ENCODE measurements at regions not wholly inside any gene's neighbourhood (a gene's known extent, or its start where the extent isn't known, plus 50 kb on each side); places are given as distances from the start of the nearest gene placed in this dataset.

GRCh38 chr15:96625256-96625655 lies 294.8 kb downstream of the NR2F2 start:
- Mint-ChIP-seq H3K27me3 (ENCODE audit: insufficient read depth, unreplicated experiment) (peaks cover 3% of the 10 kb centered on the region), H3K36me3 (ENCODE audit: insufficient read depth, unreplicated experiment) (no peaks in the 10 kb centered on the region), H3K9me3 (ENCODE audit: unreplicated experiment) (no peaks in the 10 kb centered on the region), H3K27ac (ENCODE audit: unreplicated experiment) (no peak overlapping the region), H3K4me3 (ENCODE audit: unreplicated experiment) (no peak overlapping the region), H3K4me1 (ENCODE audit: low read depth, unreplicated experiment) (no peaks in the 10 kb centered on the region)
- no peak for DNase-seq
- ChIA-PET CTCF (no interaction called here), POLR2A (no interaction called here)
- TF ChIP-seq, protein P1, sequence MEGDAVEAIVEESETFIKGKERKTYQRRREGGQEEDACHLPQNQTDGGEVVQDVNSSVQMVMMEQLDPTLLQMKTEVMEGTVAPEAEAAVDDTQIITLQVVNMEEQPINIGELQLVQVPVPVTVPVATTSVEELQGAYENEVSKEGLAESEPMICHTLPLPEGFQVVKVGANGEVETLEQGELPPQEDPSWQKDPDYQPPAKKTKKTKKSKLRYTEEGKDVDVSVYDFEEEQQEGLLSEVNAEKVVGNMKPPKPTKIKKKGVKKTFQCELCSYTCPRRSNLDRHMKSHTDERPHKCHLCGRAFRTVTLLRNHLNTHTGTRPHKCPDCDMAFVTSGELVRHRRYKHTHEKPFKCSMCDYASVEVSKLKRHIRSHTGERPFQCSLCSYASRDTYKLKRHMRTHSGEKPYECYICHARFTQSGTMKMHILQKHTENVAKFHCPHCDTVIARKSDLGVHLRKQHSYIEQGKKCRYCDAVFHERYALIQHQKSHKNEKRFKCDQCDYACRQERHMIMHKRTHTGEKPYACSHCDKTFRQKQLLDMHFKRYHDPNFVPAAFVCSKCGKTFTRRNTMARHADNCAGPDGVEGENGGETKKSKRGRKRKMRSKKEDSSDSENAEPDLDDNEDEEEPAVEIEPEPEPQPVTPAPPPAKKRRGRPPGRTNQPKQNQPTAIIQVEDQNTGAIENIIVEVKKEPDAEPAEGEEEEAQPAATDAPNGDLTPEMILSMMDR (IDR thresholded peaks at IDR 0.05; ENCODE audit: insufficient read depth in 1 of 2, low read depth in 1 of 2, low read length in 1 of 2, severe bottlenecking in 1 of 2, unreplicated experiment in 1 of 2), result no peak
- Histone ChIP-seq H3K9me3 (no peaks in the 10 kb centered on the region), H3K4me1 (no peaks in the 10 kb centered on the region), H3K36me3 (ENCODE audit: control insufficient read depth, insufficient read depth, low read length) (no peaks in the 10 kb centered on the region), H3K4me3 (ENCODE audit: low read depth, low read length) (no peak overlapping the region), H3K27me3 (replicated peaks; ENCODE audit: control insufficient read depth, insufficient read depth, low read length) (no peaks in the 10 kb centered on the region)
- intact Hi-C loops (cut with micrococcal nuclease; ENCODE audit: unreplicated experiment), result no loop called here
- no TSS peak for BruUV-seq (replicated peaks)

DNA sequence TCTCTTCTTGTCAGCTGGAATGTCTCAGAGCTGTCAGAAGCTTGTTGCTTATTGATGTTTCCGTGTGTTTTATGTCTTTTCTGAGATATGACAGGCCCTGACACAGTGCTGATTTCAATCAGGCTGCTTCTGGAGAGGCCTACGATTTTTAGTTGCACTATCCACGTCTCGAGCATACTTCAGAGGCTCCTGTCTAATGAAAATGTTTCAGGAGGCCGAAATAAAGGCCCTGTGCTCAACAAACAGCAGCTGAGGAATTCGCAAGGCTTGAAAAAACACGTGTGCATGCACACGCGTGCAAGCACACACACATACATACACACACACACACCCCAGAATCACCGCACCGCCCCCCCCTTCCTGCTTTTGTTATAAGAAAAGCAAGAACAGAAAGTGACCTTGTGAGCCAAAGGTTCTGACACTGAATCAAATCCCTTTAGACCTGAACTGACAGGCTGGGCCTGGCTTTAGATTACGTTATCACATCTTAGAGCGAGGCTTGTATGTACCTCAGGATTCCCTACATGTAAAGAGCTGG lies 296.6 kb downstream of the NR2F2 start:
- H3K9me3 Mint-ChIP-seq (ENCODE audit: unreplicated experiment), result no peaks in the 10 kb centered on the region
- H3K27ac Mint-ChIP-seq (ENCODE audit: unreplicated experiment), result no peak overlapping the region
- Histone ChIP-seq H3K4me3 (ENCODE audit: low read depth, low read length) (no peak overlapping the region), H3K9me3 (no peaks in the 10 kb centered on the region), H3K4me1 (no peaks in the 10 kb centered on the region), H3K27me3 (replicated peaks; ENCODE audit: control insufficient read depth, insufficient read depth, low read length) (no peaks in the 10 kb centered on the region), H3K36me3 (ENCODE audit: control insufficient read depth, insufficient read depth, low read length) (no peaks in the 10 kb centered on the region)
- H3K36me3 Mint-ChIP-seq (ENCODE audit: insufficient read depth, unreplicated experiment), result no peaks in the 10 kb centered on the region
- no peak for DNase-seq
- BruUV-seq (replicated peaks), result no TSS peak
- TF ChIP-seq, protein P1 (IDR thresholded peaks at IDR 0.05; ENCODE audit: insufficient read depth in 1 of 2, low read depth in 1 of 2, low read length in 1 of 2, severe bottlenecking in 1 of 2, unreplicated experiment in 1 of 2), result no peak
- ChIA-PET POLR2A (no interaction called here), CTCF (no interaction called here)
- no peaks in the 10 kb centered on the region for H3K4me1 Mint-ChIP-seq (ENCODE audit: low read depth, unreplicated experiment)
- H3K27me3 Mint-ChIP-seq (ENCODE audit: insufficient read depth, unreplicated experiment), result peaks cover 3% of the 10 kb centered on the region
- intact Hi-C loops (cut with micrococcal nuclease; ENCODE audit: unreplicated experiment), result no loop called here
- H3K4me3 Mint-ChIP-seq (ENCODE audit: unreplicated experiment), result no peak overlapping the region

DNA sequence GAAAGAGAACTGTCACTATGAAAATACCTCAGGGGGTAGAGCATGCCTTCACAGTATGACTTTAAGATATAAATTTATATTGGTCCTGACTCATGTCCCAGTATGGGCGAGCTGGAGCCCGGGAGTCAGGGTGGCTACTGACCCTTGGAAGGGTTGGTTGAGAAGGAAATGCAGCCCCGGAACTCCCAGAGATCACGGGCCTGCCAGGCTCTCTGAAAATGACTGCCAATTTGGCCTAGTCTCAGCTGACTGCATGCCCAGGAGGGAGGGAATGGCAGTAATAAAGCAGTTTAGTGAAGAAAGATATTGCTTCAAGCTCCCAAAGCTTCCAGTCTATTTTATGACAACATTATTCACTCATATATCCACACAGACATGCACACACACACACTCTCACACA lies 299.0 kb downstream of the NR2F2 start:
- CTCF ChIA-PET, result no interaction called here

More for the DNA sequence above, 299.0 kb downstream of the NR2F2 start:
- Histone ChIP-seq H3K27me3 (replicated peaks; ENCODE audit: control insufficient read depth, insufficient read depth, low read length) (no peaks in the 10 kb centered on the region), H3K4me3 (ENCODE audit: low read depth, low read length) (no peak overlapping the region), H3K36me3 (ENCODE audit: control insufficient read depth, insufficient read depth, low read length) (no peaks in the 10 kb centered on the region), H3K4me1 (no peaks in the 10 kb centered on the region), H3K9me3 (no peaks in the 10 kb centered on the region)
- no peak overlapping the region for H3K27ac Mint-ChIP-seq (ENCODE audit: unreplicated experiment)
- POLR2A ChIA-PET, result no interaction called here
- H3K9me3 Mint-ChIP-seq (ENCODE audit: unreplicated experiment), result no peaks in the 10 kb centered on the region
- no peak for DNase-seq
- TF ChIP-seq, protein P1 (IDR thresholded peaks at IDR 0.05; ENCODE audit: insufficient read depth in 1 of 2, low read depth in 1 of 2, low read length in 1 of 2, severe bottlenecking in 1 of 2, unreplicated experiment in 1 of 2), result no peak
- H3K27me3 Mint-ChIP-seq (ENCODE audit: insufficient read depth, unreplicated experiment), result no peaks in the 10 kb centered on the region
- no TSS peak for BruUV-seq (replicated peaks)
- no peaks in the 10 kb centered on the region for H3K36me3 Mint-ChIP-seq (ENCODE audit: insufficient read depth, unreplicated experiment)
- intact Hi-C loops (cut with micrococcal nuclease; ENCODE audit: unreplicated experiment), result no loop called here
- no peak overlapping the region for H3K4me3 Mint-ChIP-seq (ENCODE audit: unreplicated experiment)
- no peaks in the 10 kb centered on the region for H3K4me1 Mint-ChIP-seq (ENCODE audit: low read depth, unreplicated experiment)
